Liver (tissue), 3 donors: ENCODE measurements at regions not wholly inside any gene's neighbourhood (a gene's known extent, or its start where the extent isn't known, plus 50 kb on each side); places are given as distances from the start of the nearest gene placed in this dataset.

ENCODE experiments used
- ATF3 ChIP-seq: IDR thresholded peaks from 2 replicates; pipeline ENCODE4 v1.6.1; 2016; ENCODE audit warnings: antibody characterized with exemption
- CTCF ChIP-seq: fragments of 150-350 bp; IDR thresholded peaks from 2 replicates; pipeline ENCODE4 v1.5.1; 2017; ENCODE audit warnings: improper control_type of control experiment, low read depth, low read length; ENCODE audit not compliant: missing input control
- EGR1 ChIP-seq, 2 donors: IDR thresholded peaks; 2 replicates each; pipeline ENCODE4 v1.6.1; 2016 to 2018; ENCODE audit warnings: antibody characterized with exemption in 2 of 2, low read depth in 2 of 2
- GABPA ChIP-seq, 2 donors: IDR thresholded peaks in 1 of 2; conservative IDR thresholded peaks in 1 of 2; 2 replicates each; pipeline ENCODE4 v1.6.1; 2016; ENCODE audit warnings: antibody characterized with exemption in 2 of 2, mild to moderate bottlenecking in 1 of 2, moderate library complexity in 1 of 2
- JUND ChIP-seq, 2 donors: IDR thresholded peaks; 2 replicates each; pipeline ENCODE4 v1.6.1; 2016; ENCODE audit warnings: antibody characterized with exemption in 2 of 2
- MAX ChIP-seq: IDR thresholded peaks from 2 replicates; pipeline ENCODE4 v1.6.1; 2016; ENCODE audit warnings: antibody characterized with exemption
- NR2F2 ChIP-seq: IDR thresholded peaks from 2 replicates; pipeline ENCODE4 v1.6.1; 2016; ENCODE audit warnings: antibody characterized with exemption
- RAD21 ChIP-seq, 2 donors: IDR thresholded peaks; 2 replicates each; pipeline ENCODE4 v1.6.1; 2016; ENCODE audit warnings: antibody characterized with exemption in 2 of 2, mild to moderate bottlenecking in 2 of 2
- RXRA ChIP-seq, 2 donors: IDR thresholded peaks; 2 replicates each; pipeline ENCODE4 v1.6.1; 2017 to 2018; ENCODE audit warnings: antibody characterized with exemption in 2 of 2, mild to moderate bottlenecking in 1 of 2
- TAF1 ChIP-seq: conservative IDR thresholded peaks from 2 replicates; pipeline ENCODE4 v1.6.1; 2016; ENCODE audit warnings: antibody characterized with exemption, mild to moderate bottlenecking
- YY1 ChIP-seq: IDR thresholded peaks from 2 replicates; pipeline ENCODE4 v1.6.1; 2016; ENCODE audit warnings: antibody characterized with exemption, mild to moderate bottlenecking
- ZBTB33 ChIP-seq: IDR thresholded peaks from 2 replicates; pipeline ENCODE4 v1.6.1; 2016; ENCODE audit warnings: antibody characterized with exemption
- TF ChIP-seq, protein P1 (sequence below): IDR thresholded peaks from 2 replicates; pipeline ENCODE4 v1.6.1; 2016; ENCODE audit warnings: antibody characterized with exemption, mild to moderate bottlenecking
- donor health status: healthy.
- donor health status: healthy.

- TF ChIP-seq CTCF (no peak), ATF3 (no peak), GABPA (IDR thresholded peaks at IDR 0.05 in 1 of 2, conservative IDR thresholded peaks at IDR 0.05 in 1 of 2) (no peak), TAF1 (no peak), ZBTB33 (no peak), MAX (no peak), RAD21 (IDR thresholded peaks at IDR 0.05) (no peak), RXRA (IDR thresholded peaks at IDR 0.05) (no peak), YY1 (no peak), JUND (IDR thresholded peaks at IDR 0.05) (no peak), EGR1 (IDR thresholded peaks at IDR 0.05; ENCODE audit: low read depth in 2 of 2) (no peak), NR2F2 (no peak)
- TF ChIP-seq, protein P1, sequence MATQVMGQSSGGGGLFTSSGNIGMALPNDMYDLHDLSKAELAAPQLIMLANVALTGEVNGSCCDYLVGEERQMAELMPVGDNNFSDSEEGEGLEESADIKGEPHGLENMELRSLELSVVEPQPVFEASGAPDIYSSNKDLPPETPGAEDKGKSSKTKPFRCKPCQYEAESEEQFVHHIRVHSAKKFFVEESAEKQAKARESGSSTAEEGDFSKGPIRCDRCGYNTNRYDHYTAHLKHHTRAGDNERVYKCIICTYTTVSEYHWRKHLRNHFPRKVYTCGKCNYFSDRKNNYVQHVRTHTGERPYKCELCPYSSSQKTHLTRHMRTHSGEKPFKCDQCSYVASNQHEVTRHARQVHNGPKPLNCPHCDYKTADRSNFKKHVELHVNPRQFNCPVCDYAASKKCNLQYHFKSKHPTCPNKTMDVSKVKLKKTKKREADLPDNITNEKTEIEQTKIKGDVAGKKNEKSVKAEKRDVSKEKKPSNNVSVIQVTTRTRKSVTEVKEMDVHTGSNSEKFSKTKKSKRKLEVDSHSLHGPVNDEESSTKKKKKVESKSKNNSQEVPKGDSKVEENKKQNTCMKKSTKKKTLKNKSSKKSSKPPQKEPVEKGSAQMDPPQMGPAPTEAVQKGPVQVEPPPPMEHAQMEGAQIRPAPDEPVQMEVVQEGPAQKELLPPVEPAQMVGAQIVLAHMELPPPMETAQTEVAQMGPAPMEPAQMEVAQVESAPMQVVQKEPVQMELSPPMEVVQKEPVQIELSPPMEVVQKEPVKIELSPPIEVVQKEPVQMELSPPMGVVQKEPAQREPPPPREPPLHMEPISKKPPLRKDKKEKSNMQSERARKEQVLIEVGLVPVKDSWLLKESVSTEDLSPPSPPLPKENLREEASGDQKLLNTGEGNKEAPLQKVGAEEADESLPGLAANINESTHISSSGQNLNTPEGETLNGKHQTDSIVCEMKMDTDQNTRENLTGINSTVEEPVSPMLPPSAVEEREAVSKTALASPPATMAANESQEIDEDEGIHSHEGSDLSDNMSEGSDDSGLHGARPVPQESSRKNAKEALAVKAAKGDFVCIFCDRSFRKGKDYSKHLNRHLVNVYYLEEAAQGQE: no peak
Observed at GRCh38 chr3:76161856-76162255, 376.5 kb upstream of the ZNF717 start.
